Omental fat pad (tissue), 3 donors: ENCODE measurements at regions not wholly inside any gene's neighbourhood (a gene's known extent, or its start where the extent isn't known, plus 50 kb on each side); places are given as distances from the start of the nearest gene placed in this dataset.

Source experiments
- ATAC-seq: fragments of 150-250 bp; one replicate; pipeline ENCODE4 v1.9.1; 2016; ENCODE audit warnings: mild to moderate bottlenecking, moderate library complexity; ENCODE audit not compliant: low FRiP score
- DNase-seq: peaks from one replicate; pipeline ENCODE4 v3.0.0-alpha.2; 2019; ENCODE audit warnings: low spot score
- TF ChIP-seq, protein P1 (sequence below), 3 donors: fragments of 450-650 bp; IDR thresholded peaks; one replicate each; pipeline ENCODE4 v1.5.1; 2016 to 2017; ENCODE audit warnings: antibody characterized with exemption in 3 of 3, mild to moderate bottlenecking in 3 of 3, moderate library complexity in 2 of 3

DNA sequence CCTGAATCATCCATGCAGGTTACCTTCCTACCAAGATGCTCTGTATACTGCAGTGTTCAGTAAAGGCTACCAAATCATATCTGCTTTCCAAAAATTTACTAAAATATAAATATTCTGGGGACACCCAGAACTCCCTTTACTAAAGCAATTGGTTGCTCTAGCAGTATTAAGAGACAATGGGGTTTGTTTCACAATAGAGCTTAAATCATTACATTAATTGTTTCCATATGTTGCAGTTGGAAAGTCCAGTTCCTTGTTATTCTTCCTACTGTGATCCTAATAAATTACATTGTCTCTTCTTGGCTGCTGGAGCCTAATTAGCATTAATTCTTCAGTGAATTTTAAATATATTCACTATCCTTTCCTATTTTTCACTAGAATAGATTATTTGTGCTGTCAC is 316.0 kb upstream of the MTNR1B start:
- TF ChIP-seq, protein P1, sequence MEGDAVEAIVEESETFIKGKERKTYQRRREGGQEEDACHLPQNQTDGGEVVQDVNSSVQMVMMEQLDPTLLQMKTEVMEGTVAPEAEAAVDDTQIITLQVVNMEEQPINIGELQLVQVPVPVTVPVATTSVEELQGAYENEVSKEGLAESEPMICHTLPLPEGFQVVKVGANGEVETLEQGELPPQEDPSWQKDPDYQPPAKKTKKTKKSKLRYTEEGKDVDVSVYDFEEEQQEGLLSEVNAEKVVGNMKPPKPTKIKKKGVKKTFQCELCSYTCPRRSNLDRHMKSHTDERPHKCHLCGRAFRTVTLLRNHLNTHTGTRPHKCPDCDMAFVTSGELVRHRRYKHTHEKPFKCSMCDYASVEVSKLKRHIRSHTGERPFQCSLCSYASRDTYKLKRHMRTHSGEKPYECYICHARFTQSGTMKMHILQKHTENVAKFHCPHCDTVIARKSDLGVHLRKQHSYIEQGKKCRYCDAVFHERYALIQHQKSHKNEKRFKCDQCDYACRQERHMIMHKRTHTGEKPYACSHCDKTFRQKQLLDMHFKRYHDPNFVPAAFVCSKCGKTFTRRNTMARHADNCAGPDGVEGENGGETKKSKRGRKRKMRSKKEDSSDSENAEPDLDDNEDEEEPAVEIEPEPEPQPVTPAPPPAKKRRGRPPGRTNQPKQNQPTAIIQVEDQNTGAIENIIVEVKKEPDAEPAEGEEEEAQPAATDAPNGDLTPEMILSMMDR (IDR thresholded peaks at IDR 0.05), result no peak
- ATAC-seq (no peak), DNase-seq (no peak)

DNA sequence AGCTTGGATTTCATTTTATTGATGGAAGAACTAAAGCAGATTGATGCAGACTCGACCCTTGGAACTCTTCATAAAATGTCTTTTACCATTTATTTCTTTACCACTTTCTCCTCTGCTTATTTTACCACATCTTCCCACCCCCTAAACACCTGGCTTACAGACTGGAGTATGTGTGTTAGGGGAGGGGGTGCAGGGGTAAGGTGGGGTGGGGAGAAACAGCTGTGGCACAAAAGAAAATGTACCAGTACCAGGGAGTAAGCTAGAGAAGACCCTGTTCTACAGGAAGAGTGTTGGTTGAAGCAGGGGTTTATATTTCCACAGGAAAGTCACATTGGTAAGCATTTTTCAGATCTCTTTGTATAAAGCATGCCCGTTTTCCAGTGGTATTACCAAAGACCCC is 312.7 kb upstream of the MTNR1B start:
- ATAC-seq, result no peak
- TF ChIP-seq, protein P1 (IDR thresholded peaks at IDR 0.05), result no peak
- no peak for DNase-seq

DNA sequence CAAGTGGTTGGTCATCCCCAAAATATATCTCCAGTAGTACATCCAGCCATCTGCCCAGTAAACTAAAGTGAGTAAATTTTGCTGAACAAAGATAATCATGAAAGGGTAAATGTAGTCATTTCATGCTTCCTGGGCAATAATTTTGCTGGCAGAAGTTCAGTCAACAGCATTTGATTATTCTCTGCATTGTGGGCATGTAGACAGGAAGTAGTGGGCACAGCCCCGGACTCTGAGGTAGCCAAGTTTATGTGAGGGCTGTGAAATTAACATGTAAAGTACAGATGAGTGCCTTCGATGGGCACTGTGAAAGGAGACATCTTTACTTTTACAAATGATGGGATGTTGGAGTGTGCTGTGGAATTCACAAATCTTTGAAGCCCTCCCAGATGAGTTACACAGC is 312.2 kb upstream of the MTNR1B start:
- DNase-seq, result no peak
- no peak for ATAC-seq
- TF ChIP-seq, protein P1 (IDR thresholded peaks at IDR 0.05), result no peak

GRCh38 chr11:92658733-92659132 is 310.7 kb upstream of the MTNR1B start:
- no peak for DNase-seq
- TF ChIP-seq, protein P1 (IDR thresholded peaks at IDR 0.05), result no peak
- no peak for ATAC-seq

DNA sequence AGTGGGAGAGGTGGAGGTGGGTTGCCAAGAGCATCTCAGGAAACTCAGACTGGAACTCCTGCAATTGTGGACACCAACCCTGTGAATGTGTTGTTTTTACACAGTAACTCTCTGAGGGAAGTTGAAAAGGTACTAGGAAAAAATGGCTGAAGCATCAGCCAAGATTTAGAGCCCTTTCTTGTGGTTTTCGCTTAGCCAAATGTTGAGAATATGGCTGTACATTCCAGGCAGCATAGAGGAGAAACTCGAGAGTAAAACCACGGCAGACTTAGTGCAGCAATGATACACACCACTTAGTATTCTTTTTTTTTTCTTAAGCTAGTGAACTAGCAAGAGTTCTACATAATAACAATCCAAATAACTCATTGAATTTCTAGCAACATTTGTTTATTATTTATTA is 309.7 kb upstream of the MTNR1B start:
- DNase-seq, result no peak
- TF ChIP-seq, protein P1 (IDR thresholded peaks at IDR 0.05), result no peak
- ATAC-seq, result no peak

DNA sequence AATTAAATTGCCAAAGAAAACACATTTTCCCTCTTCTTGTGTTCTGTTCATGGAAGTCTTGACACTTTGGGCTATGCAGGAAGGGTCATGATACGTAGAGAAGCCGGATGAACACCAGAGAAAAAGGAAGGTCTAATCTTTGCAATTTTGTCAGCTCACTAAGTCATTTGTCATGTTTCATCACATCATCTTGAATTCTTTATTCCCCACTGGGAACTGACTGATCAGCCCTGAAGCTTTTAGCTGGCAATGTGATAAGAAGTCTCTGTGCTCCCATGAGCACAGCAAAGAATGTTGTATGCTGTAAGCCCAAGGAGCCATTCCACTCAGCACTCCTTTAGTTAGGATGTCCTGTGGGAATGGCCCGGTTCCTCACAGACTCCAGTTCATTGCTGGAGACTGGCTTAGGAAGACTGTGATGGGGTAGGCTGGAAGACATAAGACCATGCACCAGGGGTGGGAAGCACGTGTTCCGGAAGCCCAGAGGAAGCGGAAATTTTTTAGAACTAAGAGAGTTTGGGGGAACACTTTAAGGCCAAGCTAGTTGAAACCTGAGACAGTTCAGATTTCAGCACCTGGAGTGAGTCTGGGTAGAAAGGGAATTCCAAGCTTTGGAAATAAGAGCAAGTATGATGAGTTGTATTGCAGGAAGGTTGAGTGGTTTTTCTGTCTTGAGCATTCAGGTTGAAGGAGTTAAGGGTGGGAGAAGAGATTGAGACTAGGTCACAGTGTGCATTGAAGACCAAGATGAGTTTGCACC is 306.7 kb upstream of the MTNR1B start:
- TF ChIP-seq, protein P1 (IDR thresholded peaks at IDR 0.05), result no peak
- DNase-seq (no peak), ATAC-seq (no peak)

- ATAC-seq (no peak), DNase-seq (no peak)
- TF ChIP-seq, protein P1 (IDR thresholded peaks at IDR 0.05), result no peak
Observed at GRCh38 chr11:92663539-92663938, 305.9 kb upstream of the MTNR1B start.
